ENCODE measurements at regions not wholly inside any gene's neighbourhood (a gene's known extent, or its start where the extent isn't known, plus 50 kb on each side); places are given as distances from the start of the nearest gene placed in this dataset.

DNA sequence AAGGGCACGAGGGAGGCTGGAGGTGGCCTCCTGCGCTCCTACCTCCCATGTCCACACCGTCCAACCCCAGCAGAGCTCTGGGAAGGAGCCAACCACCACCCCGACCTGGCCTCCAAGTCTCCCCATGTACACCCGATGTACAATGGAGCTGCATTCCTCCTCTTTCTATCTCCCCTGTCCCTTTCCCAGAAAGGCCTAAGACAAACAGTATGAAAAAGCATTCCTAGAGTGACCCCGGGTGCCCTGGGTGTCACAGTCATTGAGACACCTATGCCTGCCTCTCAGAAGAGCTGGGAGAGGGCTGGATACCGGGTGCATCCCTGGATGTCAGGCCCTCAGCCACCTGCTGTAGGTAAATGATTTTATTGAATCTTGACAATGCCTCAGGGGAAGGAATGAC lies 248.1 kb downstream of the EMX2 start:
- TF ChIP-seq, protein P1, sequence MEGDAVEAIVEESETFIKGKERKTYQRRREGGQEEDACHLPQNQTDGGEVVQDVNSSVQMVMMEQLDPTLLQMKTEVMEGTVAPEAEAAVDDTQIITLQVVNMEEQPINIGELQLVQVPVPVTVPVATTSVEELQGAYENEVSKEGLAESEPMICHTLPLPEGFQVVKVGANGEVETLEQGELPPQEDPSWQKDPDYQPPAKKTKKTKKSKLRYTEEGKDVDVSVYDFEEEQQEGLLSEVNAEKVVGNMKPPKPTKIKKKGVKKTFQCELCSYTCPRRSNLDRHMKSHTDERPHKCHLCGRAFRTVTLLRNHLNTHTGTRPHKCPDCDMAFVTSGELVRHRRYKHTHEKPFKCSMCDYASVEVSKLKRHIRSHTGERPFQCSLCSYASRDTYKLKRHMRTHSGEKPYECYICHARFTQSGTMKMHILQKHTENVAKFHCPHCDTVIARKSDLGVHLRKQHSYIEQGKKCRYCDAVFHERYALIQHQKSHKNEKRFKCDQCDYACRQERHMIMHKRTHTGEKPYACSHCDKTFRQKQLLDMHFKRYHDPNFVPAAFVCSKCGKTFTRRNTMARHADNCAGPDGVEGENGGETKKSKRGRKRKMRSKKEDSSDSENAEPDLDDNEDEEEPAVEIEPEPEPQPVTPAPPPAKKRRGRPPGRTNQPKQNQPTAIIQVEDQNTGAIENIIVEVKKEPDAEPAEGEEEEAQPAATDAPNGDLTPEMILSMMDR (IDR thresholded peaks at IDR 0.05): no peak
- TF ChIP-seq POLR2A (IDR thresholded peaks at IDR 0.05) (no peak), EP300 (IDR thresholded peaks at IDR 0.05) (no peak)
